NCI-H510A (cell line): ENCODE measurements at regions not wholly inside any gene's neighbourhood (a gene's known extent, or its start where the extent isn't known, plus 50 kb on each side); places are given as distances from the start of the nearest gene placed in this dataset.

Experiments used
- DNase-seq: peaks from one replicate; lab custom pipeline; 2025; lab: John Stamatoyannopoulos, UW

- no peak for DNase-seq
Observed at GRCh38 chr5:32990593-32991420, 279.7 kb downstream of the NPR3 start.

- DNase-seq: no peak
Observed at GRCh38 chr5:32991421-32991815, 280.3 kb downstream of the NPR3 start.

- DNase-seq: no peak
Observed at GRCh38 chr5:32996336-32996735, 285.2 kb downstream of the NPR3 start.

GRCh38 chr5:33008751-33009418 lies 297.8 kb downstream of the NPR3 start:
- DNase-seq: no peak

- no peak for DNase-seq
Observed at GRCh38 chr5:33010846-33011245, 299.7 kb downstream of the NPR3 start.

- DNase-seq: no peak
Observed at GRCh38 chr5:33011801-33012200, 300.7 kb downstream of the NPR3 start.

- DNase-seq: no peak
Observed at GRCh38 chr5:33023649-33024048, 312.5 kb downstream of the NPR3 start.

- DNase-seq: no peak
Observed at GRCh38 chr5:33032271-33033070, 321.4 kb downstream of the NPR3 start.

GRCh38 chr5:33033516-33033915 lies 322.4 kb downstream of the NPR3 start:
- no peak for DNase-seq

GRCh38 chr5:33034777-33035176 lies 323.7 kb downstream of the NPR3 start:
- no peak for DNase-seq

- DNase-seq: no peak
Observed at GRCh38 chr5:33035851-33036527, 324.9 kb downstream of the NPR3 start.

GRCh38 chr5:33037076-33037475 lies 326.0 kb downstream of the NPR3 start:
- DNase-seq: no peak

- DNase-seq: no peak
Observed at GRCh38 chr5:33041586-33041985, 330.5 kb downstream of the NPR3 start.

GRCh38 chr5:33043343-33043997 lies 332.3 kb downstream of the NPR3 start:
- DNase-seq: no peak

GRCh38 chr5:33046091-33046490 lies 335.0 kb downstream of the NPR3 start:
- no peak for DNase-seq

GRCh38 chr5:33048315-33048714 lies 337.2 kb downstream of the NPR3 start:
- DNase-seq: no peak

GRCh38 chr5:33049298-33049697 lies 338.2 kb downstream of the NPR3 start:
- no peak for DNase-seq

- no peak for DNase-seq
Observed at GRCh38 chr5:33049842-33050241, 338.7 kb downstream of the NPR3 start.

GRCh38 chr5:33059081-33059480 lies 348.0 kb downstream of the NPR3 start:
- no peak for DNase-seq

GRCh38 chr5:33065131-33065530 lies 354.0 kb downstream of the NPR3 start:
- DNase-seq: no peak

GRCh38 chr5:33067291-33067690 lies 356.2 kb downstream of the NPR3 start:
- no peak for DNase-seq

GRCh38 chr5:33068786-33069185 lies 357.7 kb downstream of the NPR3 start:
- DNase-seq: no peak
